DMS 273 (cell line): ENCODE measurements at regions not wholly inside any gene's neighbourhood (a gene's known extent, or its start where the extent isn't known, plus 50 kb on each side); places are given as distances from the start of the nearest gene placed in this dataset.
"Not testable (repeated sequence)": the region's sequence is repeated elsewhere in the genome, so short reads cannot be mapped to it uniquely, and the experiment has no call there.

Experiments
- DNase-seq: peaks from one replicate; lab custom pipeline; 2025; ENCODE audit not compliant: unreplicated experiment; lab: John Stamatoyannopoulos, UW

DNA sequence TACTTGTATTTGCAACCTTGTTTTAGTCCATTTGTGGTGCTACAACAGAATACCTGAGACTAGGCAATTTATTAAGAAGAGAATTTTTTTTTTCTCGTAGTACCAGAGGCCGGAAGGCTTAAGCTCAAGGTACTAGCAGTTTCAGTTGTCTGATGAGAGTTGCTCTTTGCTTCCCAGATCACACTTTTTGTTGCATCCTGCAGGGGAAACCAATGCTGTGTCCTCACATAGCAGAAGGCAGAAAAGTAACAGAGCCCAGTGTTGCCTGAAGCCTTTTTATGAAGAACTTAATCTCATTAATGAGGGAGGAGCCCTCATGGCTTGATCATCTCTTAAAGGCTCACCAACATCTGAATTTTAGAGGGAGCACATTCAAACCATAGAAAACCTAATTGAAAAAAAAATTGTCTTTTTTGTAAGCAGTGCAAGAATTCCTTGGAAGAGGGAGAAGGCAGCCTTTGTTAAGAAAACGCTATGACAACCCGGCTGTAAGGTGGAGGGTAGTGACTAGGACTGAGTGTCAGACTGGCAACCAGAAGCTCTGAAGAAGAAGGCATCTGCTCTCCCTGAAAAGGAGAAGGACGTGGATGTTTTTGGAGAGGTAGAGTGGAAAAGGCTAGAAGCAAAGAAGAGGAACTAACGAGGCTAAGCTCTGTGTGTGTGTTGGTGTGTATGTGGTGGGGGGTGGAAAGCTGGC lies 1245.3 kb downstream of the ROBO2 start:
- DNase-seq: no peak

DNA sequence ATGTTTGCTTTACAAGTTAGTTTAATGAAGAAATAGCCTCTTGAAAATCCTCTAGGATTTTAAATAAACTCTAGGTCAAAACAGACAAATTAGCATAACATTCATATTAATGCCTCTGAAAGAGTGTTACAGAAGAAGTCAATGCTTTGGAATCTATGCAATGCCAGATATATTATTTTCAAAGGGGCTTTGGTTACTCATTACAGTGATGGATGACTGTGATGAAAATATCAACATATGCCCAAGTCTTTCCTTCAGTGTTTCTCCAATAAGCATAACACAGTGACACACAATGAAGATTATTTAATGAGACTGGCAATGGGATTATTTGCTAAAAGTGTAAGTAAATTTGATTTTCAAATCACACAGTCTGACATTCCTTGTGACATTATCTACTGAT lies 1247.2 kb downstream of the ROBO2 start:
- no peak for DNase-seq

DNA sequence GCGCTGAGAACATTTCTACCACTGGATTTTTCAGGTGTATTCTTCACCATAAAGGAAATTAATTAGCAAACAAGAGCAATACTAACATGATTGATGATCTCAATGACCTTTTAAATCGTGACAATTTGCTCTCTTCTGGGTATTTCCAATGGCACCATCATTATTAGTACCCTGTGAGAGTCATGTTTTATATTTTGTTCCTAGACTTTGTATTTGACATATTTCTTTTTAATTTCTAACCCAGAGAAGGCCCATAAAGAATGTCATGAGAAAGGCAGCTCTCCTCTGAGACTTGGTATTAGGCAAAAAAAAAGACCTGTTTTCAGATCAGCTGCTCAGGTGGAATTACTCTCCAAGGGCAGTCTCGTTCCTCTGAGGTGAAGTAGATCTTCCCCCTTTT lies 1253.4 kb downstream of the ROBO2 start:
- DNase-seq: no peak

DNA sequence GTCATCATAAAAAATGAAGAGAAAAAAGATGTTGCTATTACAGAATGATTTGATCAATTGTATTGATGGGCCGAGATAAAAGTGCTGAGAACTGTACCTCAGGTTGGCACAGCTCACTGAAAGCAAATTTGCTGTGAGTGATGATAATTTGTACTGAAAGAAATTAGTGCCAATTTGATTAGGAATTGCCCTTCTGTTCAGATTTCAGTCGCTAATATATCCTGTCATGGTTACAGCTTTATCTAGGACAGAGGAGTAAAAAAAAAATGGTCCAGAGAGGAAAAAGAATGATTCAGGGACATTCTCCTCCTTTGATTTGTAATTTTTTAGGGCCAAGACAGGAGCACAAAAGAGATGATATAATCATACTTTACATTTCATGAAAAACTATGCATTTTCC lies 1264.2 kb downstream of the ROBO2 start:
- DNase-seq: no peak

DNA sequence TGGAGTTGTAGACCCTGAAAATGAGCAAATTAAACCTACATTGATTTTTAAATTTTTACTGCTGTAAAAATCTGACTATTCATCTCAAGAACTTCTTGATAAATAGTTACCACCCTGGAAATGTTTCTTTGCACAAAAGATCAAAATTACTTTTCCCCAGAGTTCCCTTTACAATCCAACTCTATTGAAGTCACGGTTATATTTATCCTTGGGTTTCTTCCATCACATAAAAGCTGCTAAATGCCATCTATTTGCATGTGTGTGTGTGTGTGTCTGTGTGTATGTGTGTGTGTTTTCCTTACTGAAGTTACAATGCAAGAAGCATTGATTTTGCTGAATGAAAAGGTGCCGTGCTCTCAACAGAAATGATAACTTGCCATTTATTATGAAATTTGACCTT lies 1273.0 kb downstream of the ROBO2 start:
- no peak for DNase-seq

DNA sequence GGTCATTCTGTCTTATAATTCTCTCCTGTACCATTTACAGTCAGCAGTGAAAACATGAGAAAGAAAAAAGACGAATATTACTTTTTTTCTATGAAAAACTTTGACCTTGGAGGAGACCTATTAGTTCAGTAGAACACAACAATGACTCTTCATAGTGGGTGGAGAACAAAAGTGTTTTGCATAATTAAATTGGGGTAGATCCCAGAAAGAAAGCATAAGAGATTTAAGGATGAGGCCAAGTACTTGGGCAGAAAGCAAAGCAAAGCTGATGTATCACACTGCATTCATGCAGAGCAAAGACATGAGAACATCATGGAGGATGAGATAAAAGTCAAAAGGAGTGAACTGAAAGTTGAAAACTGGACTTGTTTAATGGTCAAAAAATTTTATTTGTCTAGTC lies 1273.4 kb downstream of the ROBO2 start:
- DNase-seq: no peak

DNA sequence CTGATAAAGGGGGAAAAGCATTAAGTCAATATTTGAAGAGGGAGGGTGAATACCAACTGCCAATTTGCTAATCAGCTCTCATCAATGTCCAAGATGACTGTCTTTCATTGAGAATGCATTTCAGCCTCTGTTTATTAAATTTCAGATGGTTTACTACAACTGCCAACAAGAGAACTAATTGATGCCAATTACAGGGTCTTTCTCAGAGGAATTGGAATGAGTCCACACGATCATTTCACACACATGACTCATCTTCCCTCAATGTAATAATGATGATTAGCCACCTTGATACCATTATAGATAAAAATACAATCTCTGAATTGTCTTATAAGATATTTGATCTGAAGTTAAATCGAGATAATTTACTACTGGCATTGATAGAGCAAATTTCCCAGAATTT lies 1274.4 kb downstream of the ROBO2 start:
- no peak for DNase-seq

DNA sequence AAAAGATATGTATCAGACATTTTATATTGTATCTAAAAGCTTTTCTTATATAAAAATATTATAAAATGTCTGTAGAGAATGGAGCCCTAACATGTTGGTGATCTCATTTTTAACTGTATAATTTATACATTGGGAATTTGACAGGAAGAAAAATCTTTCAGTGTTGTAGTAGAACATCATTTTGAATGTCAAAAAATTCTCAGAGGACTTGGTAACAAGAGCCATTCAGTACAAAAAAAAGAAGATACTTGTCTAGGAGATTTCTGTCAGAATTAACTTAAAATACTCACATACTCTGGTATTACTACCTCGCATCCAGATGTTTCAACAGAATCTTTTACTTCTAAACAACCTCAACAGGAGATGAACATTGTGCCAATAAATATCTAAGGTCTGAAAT lies 1277.9 kb downstream of the ROBO2 start:
- no peak for DNase-seq

DNA sequence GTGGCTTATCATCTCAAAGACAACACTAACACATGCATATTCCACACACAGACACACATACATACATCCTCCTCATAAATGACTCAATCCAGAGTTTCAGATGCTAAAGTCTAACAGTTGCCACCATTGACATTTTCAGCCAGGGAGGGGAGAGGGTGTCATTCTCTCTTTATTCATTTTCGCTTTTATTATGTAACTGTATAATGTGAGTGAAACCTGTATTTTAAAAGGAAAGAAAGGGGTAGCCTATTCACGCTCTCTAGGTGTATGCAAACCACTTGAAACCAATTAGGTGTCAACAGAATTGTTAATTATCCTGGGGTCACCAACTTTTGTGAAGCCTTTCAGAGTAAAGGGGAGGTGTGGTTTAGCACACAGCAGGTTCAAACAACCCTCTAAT lies 1282.9 kb downstream of the ROBO2 start:
- no peak for DNase-seq

DNA sequence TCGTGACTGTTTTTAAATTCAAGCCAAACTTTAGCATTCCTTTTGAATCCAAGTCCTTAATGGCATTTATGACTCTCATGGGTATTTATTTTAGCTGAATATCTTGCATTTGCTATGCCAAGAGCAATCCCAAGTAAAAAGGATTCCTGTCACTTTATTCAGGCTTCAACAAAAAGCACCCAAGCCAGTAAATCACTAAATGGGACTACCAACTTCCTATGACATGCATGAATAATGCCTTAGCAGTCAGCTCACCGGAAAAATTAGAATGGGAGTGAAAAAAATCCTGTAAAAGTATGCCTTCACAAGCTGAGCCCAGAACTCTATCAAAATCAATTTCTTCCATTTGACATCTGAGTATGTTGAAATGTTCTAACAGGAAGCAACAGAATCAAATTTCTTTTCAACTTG lies 1297.9 kb downstream of the ROBO2 start:
- no peak for DNase-seq

DNA sequence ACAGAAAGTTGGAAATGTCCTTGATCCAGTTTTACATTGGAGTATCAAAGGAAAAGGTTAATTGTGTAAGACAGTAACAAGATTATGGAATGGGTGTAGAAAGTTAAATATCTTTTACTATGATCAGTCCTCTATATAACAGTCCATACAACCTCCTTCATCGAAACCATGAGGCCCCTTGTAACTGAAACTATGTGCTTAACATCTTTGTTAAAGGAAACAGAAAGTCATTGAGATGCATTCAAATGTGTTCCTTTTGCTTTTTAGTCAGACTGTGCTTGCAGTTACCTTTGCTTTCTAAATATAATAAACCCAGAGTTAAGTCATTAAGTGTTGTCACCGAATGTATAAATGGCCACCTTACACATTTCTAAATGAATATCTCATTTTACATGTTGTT lies 1298.5 kb downstream of the ROBO2 start:
- no peak for DNase-seq

DNA sequence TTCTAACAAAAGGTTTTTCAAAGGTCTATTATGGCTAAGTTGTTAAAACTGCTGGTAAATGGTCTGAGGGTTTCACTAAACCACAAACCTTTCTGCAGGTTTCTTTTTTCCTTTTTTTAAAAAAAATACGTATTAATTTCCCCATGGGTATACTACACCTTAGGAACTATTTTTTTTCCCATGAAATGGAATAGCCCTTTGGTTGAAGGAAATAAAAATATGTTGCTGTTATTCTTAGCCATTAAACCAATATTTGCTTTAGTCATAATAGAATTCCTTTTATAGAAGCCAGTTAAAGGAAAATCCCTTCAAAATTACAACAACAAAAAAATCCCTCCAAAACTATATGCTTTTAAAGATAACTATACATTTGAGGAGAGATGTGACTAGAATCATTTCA lies 1303.3 kb downstream of the ROBO2 start:
- no peak for DNase-seq

DNA sequence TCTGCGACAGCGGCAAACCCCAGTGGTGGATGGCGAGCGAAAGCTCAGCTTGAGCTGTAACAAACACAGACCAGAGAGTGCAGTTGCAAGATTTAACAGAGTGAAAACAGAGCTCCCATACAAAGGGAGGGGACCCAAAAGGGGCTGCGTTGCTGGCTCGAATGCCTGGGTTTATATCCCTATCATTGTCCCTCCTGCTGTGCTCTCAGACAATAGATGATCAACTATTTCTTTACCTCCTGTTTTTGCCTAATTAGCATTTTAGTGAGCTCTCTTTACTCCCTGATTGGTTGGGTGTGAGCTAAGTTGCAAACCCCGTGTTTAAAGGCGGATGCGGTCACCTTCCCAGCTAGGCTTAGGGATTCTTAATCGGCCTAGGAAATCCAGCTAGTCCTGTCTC lies 1304.4 kb downstream of the ROBO2 start:
- not testable (repeated sequence) for DNase-seq

DNA sequence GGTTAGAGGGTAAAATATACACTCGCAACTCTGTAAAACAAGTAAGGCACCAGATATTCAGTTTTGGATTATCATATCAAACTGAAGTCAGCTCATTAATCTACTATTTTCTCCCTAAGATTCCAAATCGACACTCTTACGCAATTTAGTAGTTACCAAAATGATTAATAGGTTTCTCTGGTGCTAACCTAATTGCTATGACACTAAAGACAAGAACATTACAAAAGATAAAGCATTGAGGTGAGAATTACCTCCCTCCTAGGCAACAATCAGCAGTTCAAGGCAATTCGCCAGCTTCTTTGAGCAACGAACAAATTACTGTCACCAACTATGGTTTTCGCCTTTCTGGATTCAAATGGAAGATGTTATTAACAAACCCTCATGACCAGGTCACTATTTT lies 1305.0 kb downstream of the ROBO2 start:
- DNase-seq: no peak

DNA sequence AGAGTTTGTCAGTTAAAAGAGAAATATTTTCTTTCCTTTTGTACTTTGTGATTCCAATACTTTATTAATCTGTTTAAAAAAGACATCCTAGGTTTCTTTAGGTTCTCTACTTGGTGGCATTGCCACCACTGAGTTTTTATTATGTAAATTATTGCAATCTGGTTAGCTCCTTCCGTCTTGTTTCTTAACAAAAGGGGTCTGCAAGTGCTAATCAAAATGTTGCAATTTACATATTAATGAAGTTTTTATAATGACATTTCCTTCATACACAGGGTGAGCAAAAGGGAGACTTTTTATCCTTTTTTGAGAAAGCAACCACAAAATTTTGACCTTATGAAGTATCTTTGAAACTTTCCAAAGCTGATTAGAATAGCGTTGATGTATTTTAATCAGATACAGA lies 1307.3 kb downstream of the ROBO2 start:
- no peak for DNase-seq

DNA sequence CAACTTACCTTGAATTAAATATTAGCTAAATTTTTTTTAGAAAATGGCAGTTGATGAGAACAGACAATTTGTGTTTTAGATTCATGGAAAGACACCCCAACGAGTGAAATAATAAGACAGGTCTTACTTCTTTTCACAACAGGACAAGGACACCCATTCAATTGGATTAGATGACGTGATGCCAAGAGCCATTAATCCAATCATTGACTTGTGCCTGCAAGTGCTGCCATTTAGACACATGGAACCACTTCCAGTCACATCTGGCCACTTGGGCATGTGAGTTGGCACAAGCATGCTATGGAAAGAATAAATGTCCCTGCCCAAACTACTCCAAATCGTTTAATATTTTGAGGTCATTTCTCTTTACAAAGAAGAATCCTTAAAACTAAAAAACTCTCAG lies 1308.8 kb downstream of the ROBO2 start:
- no peak for DNase-seq

DNA sequence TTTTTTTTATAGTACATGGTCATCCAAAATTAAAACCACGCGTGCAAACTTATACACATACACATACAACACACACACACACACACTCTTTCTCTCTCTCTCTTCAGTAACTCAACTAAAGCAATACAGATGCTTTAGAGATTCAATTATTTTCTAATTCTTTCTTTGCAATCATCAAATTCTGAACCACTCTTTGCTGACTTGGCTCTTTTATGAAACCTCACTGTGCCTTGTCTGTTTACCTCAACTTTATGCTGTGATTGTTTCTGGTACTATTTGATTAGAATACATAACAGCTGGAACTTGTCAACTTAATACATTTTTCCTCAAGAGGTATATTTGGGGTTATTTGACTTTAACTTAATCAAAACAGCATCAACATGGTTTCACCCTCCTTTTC lies 1309.7 kb downstream of the ROBO2 start:
- no peak for DNase-seq

DNA sequence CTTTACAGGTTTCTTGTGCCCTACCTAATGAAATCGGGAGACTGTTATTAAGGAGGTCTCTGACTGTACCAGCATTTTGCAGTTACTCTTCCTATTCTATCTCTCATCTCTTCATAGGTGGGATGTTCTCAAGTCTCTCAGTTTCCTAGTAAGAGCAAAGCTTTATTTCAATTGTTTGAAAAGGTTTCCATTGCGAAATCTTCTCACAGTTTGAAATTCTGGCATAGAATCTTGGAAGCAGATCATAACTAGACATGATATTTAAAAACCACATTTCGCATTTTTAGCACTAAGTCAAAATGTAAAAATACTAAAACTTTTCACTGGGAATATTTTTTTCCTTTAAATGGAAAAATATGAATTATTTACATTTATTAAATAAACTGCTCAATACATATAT lies 1311.4 kb downstream of the ROBO2 start:
- no peak for DNase-seq

DNA sequence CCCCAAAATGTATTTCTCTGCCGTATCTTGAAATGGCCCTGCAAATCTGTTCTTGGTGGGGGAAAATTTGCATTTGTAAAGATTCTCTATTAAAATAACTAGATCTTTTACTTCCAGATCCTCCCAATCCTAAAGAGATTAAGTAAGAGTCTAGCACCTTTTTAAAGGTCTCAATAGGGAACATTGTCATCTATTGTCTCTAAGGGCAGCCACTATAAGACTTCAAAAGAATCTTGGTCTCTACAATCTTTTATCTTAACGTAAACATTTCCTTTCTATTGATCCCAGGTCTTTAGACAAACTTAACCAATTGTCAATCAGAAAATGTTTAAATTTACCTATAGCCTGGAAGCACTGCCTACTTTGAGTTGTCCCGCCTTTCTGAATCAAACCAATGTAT lies 1313.3 kb downstream of the ROBO2 start:
- no peak for DNase-seq

DNA sequence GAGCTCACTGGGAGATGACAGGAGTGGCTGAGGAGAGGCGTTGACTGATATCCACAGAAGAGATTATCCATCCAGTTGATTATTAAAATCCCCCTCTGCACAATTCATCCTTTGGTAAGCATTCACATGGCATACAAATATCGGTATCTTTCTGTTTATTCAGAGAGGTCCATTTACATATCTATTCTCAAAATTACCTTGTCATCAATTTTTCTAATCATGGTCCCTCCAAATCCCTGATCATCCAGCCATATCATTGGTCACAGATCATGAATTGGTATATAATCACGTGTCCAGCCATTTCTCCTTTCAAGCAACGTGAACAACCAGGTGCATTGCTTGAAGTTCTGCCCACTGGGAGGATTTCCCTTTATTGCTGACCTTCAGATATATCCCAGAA lies 1321.0 kb downstream of the ROBO2 start:
- no peak for DNase-seq

DNA sequence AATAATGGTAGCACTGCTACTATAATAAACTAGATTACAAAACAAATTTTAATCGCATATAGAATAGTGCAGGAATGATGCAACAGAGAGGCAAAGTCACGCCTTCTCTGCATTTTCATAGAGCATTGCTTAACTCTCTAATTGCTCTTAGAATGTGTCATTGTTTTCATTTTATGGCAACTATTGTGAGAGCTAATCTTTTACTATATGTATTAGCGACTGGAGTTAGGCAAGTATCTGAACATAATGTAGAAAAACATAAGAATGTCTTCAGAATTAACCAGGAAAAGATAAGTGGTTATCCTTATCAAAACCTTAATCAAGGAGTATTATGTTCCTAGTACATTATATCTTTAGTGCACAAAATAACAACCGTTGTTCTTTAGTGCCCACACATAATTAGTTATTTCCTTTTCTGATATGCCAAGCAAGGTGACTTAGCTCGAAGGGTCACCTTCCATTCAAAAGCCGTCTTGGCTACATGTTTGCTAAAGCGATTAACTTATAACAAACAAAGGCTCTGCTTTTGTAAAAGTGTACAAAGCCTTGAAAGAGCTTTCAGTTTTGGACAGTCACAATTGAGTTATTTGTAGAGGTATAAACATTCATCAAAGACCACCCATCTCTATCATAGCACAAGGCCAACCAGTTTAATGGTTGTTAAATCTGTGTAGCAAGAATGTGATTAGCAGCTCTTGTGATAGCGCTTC lies 1328.9 kb downstream of the ROBO2 start:
- DNase-seq: no peak

DNA sequence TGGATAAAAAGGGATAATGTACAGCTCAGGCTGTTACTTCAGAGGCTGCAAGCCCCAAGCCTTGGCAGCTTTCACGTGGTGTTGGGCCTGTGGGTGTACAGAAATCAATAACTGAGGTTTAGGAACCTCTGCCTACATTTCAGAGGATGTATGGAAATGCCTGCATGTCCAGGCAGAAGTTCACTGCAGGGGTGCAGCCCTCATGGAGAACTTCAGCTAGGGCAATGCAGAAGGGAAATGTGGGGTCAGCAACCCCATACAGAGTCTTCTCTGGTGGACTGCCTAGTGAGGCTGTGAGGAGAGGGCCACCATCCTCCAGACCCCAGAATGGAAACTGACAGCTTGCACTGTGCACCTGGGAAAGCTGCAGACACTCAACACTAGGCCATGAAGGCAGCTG lies 1350.3 kb downstream of the ROBO2 start:
- DNase-seq: no peak

DNA sequence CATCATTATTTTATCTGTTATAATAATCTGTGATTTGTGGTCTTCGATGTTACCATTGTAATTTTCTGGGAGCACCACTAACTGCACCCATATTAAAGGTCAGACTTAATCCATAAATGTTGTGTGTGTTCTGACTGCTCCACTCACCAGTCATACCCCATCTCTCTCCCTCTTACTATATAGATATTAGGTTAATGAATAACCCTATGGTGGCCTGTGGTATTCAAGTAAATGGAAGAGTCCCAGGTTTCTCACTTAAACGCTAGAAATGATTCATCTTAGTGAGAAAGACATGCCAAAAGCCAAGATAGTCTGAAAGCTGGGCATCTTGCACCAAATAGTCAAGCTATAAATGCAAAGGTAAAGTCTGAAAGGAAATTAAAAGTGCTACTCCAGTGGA lies 1358.5 kb downstream of the ROBO2 start:
- no peak for DNase-seq
